Breast epithelium (tissue), 3 donors: ENCODE measurements at regions not wholly inside any gene's neighbourhood (a gene's known extent, or its start where the extent isn't known, plus 50 kb on each side); places are given as distances from the start of the nearest gene placed in this dataset.

Experiments
- CTCF ChIP-seq, 3 donors: fragments of 450-650 bp; IDR thresholded peaks; one replicate each; pipeline ENCODE4 v1.5.1; 2016 to 2017; ENCODE audit warnings: antibody characterized with exemption in 3 of 3, mild to moderate bottlenecking in 3 of 3, moderate library complexity in 3 of 3
- POLR2A ChIP-seq: fragments of 450-650 bp; IDR thresholded peaks from one replicate; pipeline ENCODE4 v1.6.1; 2016; ENCODE audit warnings: antibody characterized with exemption, mild to moderate bottlenecking, moderate library complexity

GRCh38 chr6:10193321-10193720 lies 221.6 kb downstream of the TFAP2A start:
- TF ChIP-seq CTCF (IDR thresholded peaks at IDR 0.05) (no peak), POLR2A (no peak)
